Activated T-cell treated with anti-CD3 and anti-CD28 coated beads, Interleukin-2, amount 50 U/mL, for 1 hour (primary cell): ENCODE measurements at regions not wholly inside any gene's neighbourhood (a gene's known extent, or its start where the extent isn't known, plus 50 kb on each side); places are given as distances from the start of the nearest gene placed in this dataset.

Experiments
- DNase-seq: peaks from one replicate; pipeline ENCODE4 v3.0.0-alpha.2; 2020

GRCh38 chr3:127457546-127458145 is 132.9 kb downstream of the TPRA1 start:
- DNase-seq = no peak

- DNase-seq = no peak
These were observed 133.4 kb downstream of the TPRA1 start for GRCh38 chr3:127457094-127457475.

- DNase-seq = no peak
These were observed 134.0 kb downstream of the TPRA1 start for GRCh38 chr3:127456471-127457093.

- DNase-seq = peak; percentile 50
These were observed 134.7 kb downstream of the TPRA1 start for GRCh38 chr3:127455541-127456450.

- no peak for DNase-seq
These were observed 135.6 kb downstream of the TPRA1 start for GRCh38 chr3:127454968-127455367.

- DNase-seq = no peak
These were observed 136.5 kb downstream of the TPRA1 start for GRCh38 chr3:127454051-127454450.

GRCh38 chr3:127452321-127452821 is 138.2 kb downstream of the TPRA1 start:
- no peak for DNase-seq

GRCh38 chr3:127451321-127451720 is 139.2 kb downstream of the TPRA1 start:
- no peak for DNase-seq

GRCh38 chr3:127450331-127450730 is 140.2 kb downstream of the TPRA1 start:
- no peak for DNase-seq

GRCh38 chr3:127449486-127450212 is 140.9 kb downstream of the TPRA1 start:
- DNase-seq = no peak

- DNase-seq = no peak
These were observed 141.9 kb downstream of the TPRA1 start for GRCh38 chr3:127448671-127449070.

- no peak for DNase-seq
These were observed 142.4 kb downstream of the TPRA1 start for GRCh38 chr3:127448161-127448561.

- DNase-seq = no peak
These were observed 143.8 kb downstream of the TPRA1 start for GRCh38 chr3:127446756-127447155.

GRCh38 chr3:127445581-127446343 is 144.8 kb downstream of the TPRA1 start:
- DNase-seq = no peak

- DNase-seq = no peak
These were observed 145.8 kb downstream of the TPRA1 start for GRCh38 chr3:127444761-127445160.

- DNase-seq = no peak
These were observed 146.8 kb downstream of the TPRA1 start for GRCh38 chr3:127443581-127444375.

GRCh38 chr3:127442506-127442905 is 148.0 kb downstream of the TPRA1 start:
- DNase-seq = no peak

- no peak for DNase-seq
These were observed 148.8 kb downstream of the TPRA1 start for GRCh38 chr3:127441764-127442163.

- no peak for DNase-seq
These were observed 150.1 kb downstream of the TPRA1 start for GRCh38 chr3:127440384-127440783.

- DNase-seq = no peak
These were observed 150.9 kb downstream of the TPRA1 start for GRCh38 chr3:127439621-127440020.

- DNase-seq = no peak
These were observed 151.1 kb upstream of the PRR20G start for GRCh38 chr3:127438951-127439350.
